GM21576 (cell line): ENCODE measurements at regions not wholly inside any gene's neighbourhood (a gene's known extent, or its start where the extent isn't known, plus 50 kb on each side); places are given as distances from the start of the nearest gene placed in this dataset.

ENCODE experiments used
- ATAC-seq: cut with Tn5 transposase; IDR thresholded peaks from one replicate; pipeline ENCODE4 v1.9.1; 2021; ENCODE audit warnings: mild to moderate bottlenecking, moderate library complexity; ENCODE audit not compliant: unreplicated experiment

DNA sequence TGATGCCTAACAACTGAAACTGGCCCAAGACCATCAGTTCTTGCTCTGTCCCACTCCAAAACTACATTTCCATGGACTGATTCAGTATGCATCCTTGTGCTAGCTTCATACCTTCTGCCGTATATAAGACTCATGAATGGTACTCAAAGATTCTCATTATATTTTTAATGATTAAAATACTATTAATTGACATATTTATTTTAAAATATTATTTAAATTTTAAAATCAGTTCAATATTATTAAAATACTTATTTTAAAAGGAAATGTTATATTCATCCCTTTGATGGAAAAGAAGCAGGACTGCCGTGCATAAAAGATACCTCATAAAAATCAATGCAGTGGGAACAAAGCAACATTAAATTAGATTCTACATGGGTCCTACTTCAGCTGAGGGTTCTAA is 153.4 kb downstream of the AXIN2 start:
- no peak for ATAC-seq

GRCh38 chr17:65407017-65407416 is 154.4 kb downstream of the AXIN2 start:
- ATAC-seq = no peak

- ATAC-seq = no peak
Observed at GRCh38 chr17:65406552-65406951, 154.9 kb downstream of the AXIN2 start.

GRCh38 chr17:65405563-65405962 is 155.9 kb downstream of the AXIN2 start:
- no peak for ATAC-seq

DNA sequence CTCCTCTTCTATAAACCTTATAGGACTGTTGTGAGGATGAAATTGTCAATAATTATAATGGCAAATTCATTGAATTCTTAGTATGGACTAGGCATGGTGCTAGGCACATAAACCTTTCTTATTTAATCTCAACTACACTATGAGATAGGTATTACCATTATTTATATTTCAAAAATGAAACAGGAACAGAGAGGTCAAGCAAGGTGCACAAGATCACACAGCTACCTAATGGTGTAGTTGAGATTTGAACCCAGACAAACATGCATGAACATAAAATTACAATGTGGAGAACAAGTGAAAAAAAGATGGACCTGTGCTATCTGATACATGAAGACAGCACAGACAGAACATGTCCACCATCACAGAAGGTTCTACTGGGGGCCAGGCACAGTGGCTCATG is 156.7 kb downstream of the AXIN2 start:
- ATAC-seq = no peak

DNA sequence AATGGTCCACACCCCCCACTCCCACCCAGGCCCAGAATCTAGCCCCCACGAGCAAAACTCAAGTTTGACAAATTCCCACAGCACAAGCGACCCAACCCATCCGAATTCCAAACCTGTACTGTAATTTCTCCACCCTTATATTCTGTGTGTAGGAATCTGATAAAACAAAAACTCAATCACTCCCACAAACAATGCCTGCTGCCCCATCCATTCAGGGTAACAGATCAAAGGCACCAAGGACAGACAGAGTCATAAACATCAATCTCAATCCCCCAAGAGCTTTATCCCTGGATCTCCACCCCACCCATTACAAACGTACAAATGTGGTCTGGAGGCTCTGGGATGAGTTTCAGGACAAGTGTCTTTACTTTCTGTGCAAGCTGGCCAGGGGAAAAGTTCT is 157.8 kb downstream of the AXIN2 start:
- no peak for ATAC-seq

- no peak for ATAC-seq
Observed at GRCh38 chr17:65402513-65403496, 158.6 kb downstream of the AXIN2 start.

DNA sequence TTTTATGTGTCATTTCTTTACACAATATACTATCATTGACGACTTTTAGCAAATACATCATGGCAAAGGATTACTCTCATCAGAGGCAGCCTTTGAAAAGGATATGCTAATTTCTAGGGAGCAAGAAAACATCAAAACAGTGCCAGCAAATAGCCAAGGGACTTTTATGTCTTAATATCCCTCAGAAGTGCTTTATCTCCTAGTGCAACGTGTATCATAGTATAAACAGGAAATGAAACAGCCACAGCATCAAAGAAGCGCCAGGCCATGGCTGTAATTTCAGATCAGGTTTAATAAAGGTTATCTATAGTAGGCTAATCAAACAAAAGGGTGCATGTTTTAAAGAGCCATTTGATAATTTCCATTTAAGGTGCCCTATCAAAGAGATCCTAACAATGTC is 159.9 kb downstream of the AXIN2 start:
- ATAC-seq = no peak

GRCh38 chr17:65400701-65401100 is 160.7 kb downstream of the AXIN2 start:
- ATAC-seq = no peak

DNA sequence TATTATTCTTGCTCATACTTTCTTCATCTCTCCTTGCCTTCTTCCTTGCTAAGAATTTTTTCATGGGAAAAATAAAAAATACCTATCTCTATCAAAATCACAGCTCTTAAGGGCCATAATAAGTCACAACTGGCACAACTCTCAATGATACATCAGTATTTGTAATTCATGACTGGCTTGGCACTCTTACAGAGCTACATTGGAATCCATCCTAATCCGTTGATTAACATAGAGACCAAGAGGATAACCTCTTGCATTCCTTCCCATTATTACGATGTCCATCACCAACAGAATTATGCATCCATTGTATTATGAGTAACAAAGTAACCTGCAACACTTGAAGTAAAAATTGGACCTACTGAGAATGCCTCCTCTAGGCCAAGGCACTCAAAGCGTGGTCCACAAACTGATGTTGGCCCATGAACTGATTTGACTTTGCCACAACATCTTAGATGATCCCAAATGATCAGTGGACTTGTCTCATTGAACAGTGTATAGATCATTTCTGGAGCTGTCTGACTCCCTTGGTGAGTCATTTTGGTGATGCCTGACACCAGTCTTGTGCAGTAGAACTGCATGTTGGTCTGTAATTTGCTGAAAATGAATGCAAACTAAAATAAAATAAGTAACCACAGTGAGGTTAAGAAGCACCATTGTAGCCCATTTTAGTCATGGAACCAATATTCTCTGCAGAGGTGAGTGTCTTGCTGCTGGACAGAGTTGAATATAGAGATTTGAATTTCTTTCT is 163.2 kb downstream of the AXIN2 start:
- no peak for ATAC-seq

DNA sequence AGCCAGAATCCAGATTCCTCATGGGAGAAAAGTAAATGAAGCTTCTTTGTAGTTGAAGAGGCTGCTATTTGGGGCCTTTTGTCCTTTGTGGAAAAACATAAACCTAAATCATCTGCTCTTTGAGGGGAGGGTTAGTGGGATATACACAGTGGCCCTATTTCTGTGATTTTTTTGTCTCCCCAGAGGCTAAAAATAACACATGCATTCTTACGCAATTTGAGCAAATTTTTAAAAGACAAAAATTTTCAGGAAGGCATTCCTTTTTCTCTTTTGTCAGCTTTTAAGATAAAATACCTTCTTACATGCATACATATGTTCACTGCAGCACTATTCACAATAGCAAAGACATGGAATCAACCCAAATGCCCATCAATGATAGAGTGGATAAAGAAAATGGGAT is 165.5 kb downstream of the AXIN2 start:
- no peak for ATAC-seq

DNA sequence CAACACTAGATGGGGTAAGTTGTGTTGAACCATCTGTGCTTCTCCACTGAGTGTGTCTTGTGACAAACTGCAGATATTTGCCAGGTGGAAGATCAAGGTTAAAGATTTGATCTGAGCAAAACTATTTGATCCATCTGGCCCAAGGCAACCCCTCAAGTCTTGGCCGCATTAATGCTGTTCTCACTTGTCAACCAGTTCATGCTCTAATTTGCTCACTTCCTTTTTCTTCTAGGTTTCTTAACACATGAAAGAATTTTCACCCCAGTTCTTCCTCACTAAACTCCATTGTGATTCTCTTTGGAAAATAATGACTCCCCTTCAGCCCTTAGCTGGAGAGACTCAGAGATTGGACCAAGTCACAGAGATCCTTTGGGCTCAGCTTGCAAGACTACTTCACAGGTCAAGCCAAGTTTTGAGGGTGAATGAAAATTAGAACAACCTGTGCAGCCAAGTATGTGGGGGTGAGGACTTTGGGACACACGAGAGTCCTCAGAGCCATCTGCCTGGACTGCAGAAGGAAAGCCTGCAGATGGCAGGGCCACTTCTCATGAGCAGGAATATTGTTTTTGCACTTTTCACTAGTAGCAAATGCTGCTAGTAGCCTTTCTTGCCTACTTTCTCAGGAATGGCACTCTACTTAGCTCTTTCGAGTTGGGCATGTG is 166.5 kb downstream of the AXIN2 start:
- no peak for ATAC-seq

GRCh38 chr17:65393514-65393913 is 167.9 kb downstream of the AXIN2 start:
- ATAC-seq = no peak

DNA sequence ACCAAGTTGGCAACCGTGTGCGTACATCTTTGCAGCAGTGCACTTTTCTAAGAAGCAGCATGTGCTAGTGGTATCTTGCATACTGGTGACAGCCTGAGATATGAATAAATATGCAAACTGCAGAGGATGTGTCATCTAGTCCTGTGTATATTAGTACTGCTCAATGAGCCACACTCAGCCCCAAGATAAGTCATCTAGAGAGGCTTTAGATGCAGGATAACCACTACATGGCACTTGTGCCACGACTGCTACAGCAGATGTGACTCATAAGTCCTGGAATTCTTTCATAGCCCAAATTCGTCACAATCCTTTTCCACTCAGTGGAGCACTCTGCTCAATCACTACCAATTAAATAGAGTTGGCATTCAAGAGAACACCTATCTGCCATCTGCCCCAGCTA is 171.5 kb downstream of the AXIN2 start:
- no peak for ATAC-seq

GRCh38 chr17:65389426-65389825 is 172.0 kb downstream of the AXIN2 start:
- no peak for ATAC-seq

DNA sequence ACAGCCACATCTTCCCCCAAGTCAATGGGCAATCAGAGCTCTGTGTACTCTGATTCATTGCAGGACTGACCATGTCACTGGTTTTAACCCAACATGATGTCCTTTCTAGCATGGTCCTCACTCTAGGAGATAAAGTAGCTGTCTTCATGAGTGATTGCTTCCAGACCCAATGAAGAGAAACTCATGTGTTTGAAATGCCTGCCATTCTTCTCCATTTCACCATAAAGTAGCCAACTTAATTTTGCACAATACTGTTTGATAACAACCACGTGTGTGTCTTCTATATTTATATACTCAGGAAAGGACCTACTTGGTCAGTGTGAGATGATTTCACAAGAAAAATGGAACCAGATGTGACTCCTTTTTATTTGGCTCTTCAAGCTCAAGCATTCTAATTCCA is 172.5 kb downstream of the AXIN2 start:
- ATAC-seq = no peak

GRCh38 chr17:65387322-65387721 is 174.1 kb downstream of the AXIN2 start:
- ATAC-seq = no peak

- no peak for ATAC-seq
Observed at GRCh38 chr17:65385726-65386125, 175.7 kb downstream of the AXIN2 start.

GRCh38 chr17:65385071-65385470 is 176.4 kb downstream of the AXIN2 start:
- ATAC-seq = no peak

- no peak for ATAC-seq
Observed at GRCh38 chr17:65381152-65381551, 180.3 kb downstream of the AXIN2 start.

DNA sequence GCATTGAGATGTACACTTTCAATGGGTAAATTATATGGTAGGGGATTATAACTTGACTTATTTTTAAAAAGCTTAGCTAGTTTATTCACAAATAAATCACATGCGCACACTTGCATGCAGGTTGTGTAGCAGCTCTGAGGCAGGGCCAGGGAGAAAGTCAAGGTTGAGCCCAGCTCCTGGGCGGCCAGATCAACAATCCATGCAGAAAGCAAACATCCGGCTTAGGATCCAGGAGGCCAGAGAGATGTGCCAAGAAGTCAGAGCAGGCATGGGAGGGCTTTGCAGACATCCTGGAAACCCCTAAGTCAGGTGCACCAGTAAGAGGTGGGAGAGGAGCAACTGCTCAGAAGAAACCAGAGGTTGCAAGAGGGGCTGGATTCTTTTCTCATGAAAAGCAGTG is 186.5 kb downstream of the AXIN2 start:
- ATAC-seq = no peak

GRCh38 chr17:65371702-65372101 is 189.7 kb downstream of the AXIN2 start:
- no peak for ATAC-seq
